Endodermal cell (in vitro differentiated cells): ENCODE measurements at regions not wholly inside any gene's neighbourhood (a gene's known extent, or its start where the extent isn't known, plus 50 kb on each side); places are given as distances from the start of the nearest gene placed in this dataset.

Source experiments
- DNase-seq: peaks from one replicate; pipeline ENCODE4 v3.0.0-alpha.2; 2017
- H3K27ac ChIP-seq: 2 replicates; pipeline ENCODE4 v1.5.1; 2013; ENCODE audit warnings: mild to moderate bottlenecking, low read depth, low read length, moderate library complexity
- H3K27me3 ChIP-seq: 2 replicates; pipeline ENCODE4 v1.6.1; 2013; ENCODE audit warnings: mild to moderate bottlenecking, low read length, moderate library complexity; ENCODE audit not compliant: insufficient read depth, control insufficient read depth, poor library complexity, severe bottlenecking
- H3K36me3 ChIP-seq: 2 replicates; pipeline ENCODE4 v1.7.0; 2013; ENCODE audit warnings: mild to moderate bottlenecking, low read length, moderate library complexity; ENCODE audit not compliant: control insufficient read depth, insufficient read depth
- H3K4me1 ChIP-seq: one replicate; pipeline ENCODE4 v1.7.0; 2013; ENCODE audit warnings: low read length; ENCODE audit not compliant: control insufficient read depth, insufficient read depth
- H3K4me3 ChIP-seq: 2 replicates; pipeline ENCODE4 v1.5.1; 2013; ENCODE audit warnings: mild to moderate bottlenecking, low read length, moderate library complexity
- H3K9ac ChIP-seq: 2 replicates; pipeline ENCODE4 v1.6.1; 2013; ENCODE audit warnings: mild to moderate bottlenecking, low read length, moderate library complexity; ENCODE audit not compliant: poor library complexity, severe bottlenecking; ENCODE audit errors: extremely low read depth
- H3K9me3 ChIP-seq: 2 replicates; pipeline ENCODE4 v1.6.1; 2013; ENCODE audit warnings: mild to moderate bottlenecking, low read length, moderate library complexity; ENCODE audit not compliant: control insufficient read depth
- H3K27ac Mint-ChIP-seq: 2 replicates; pipeline ENCODE4 v1.8.0; 2020; ENCODE audit warnings: mixed read lengths
- H3K27me3 Mint-ChIP-seq: 2 replicates; pipeline ENCODE4 v1.8.0; 2021; ENCODE audit warnings: mild to moderate bottlenecking, mixed read lengths; ENCODE audit not compliant: insufficient read depth
- H3K36me3 Mint-ChIP-seq: 2 replicates; pipeline ENCODE4 v1.8.0; 2020; ENCODE audit warnings: low read depth, mixed read lengths
- H3K4me1 Mint-ChIP-seq: 2 replicates; pipeline ENCODE4 v1.8.0; 2020; ENCODE audit warnings: mixed read lengths
- H3K4me3 Mint-ChIP-seq: 2 replicates; pipeline ENCODE4 v1.8.0; 2020; ENCODE audit warnings: mild to moderate bottlenecking, moderate library complexity, mixed read lengths
- H3K9me3 Mint-ChIP-seq: 2 replicates; pipeline ENCODE4 v1.8.0; 2020; ENCODE audit warnings: mild to moderate bottlenecking, mixed read lengths
- WGBS, 2 experiments: methylation state at CpG; one replicate each; pipeline versions ENCODE4 v1.1.5 to v1.1.7; 2013; ENCODE audit warnings: missing lambda C conversion rate in 2 of 2, mixed read lengths in 1 of 2; ENCODE audit not compliant: insufficient coverage in 1 of 2, insufficient read length in 1 of 2; 5-methylcytosine and 5-hydroxymethylcytosine counted together
- TF ChIP-seq, protein P1 (sequence below): fragments of 200-600 bp; sonication (generic); conservative IDR thresholded peaks from 2 replicates; pipeline ENCODE4 v1.5.0; 2021; ENCODE audit warnings: antibody characterized with exemption, mild to moderate bottlenecking

DNA sequence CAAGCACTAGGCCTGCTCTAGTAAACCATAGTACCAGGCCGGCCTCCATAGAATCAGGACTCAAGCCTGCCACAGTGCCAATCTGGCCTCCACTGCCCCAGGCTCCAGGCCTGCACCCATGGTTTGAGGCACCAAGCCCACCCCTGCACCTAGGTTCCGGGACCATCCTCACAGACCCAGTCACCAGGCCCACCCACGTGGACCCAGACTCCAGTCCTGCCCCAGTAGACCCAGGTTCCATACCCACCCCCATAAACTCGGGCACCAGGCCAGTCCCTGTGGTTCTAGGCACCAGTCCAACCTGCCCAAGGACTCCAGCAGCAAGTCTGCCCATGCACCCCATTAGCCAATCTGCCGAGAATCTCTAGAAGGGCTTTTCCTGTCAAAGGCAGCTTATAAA is 501.8 kb upstream of the TMPO start:
- Mint-ChIP-seq H3K4me3 (no peak overlapping the region), H3K4me1 (peaks cover 8% of the 10 kb centered on the region), H3K9me3 (no peaks in the 10 kb centered on the region), H3K27me3 (no peaks in the 10 kb centered on the region), H3K36me3 (no peaks in the 10 kb centered on the region), H3K27ac (no peak overlapping the region)
- H3K9me3 ChIP-seq = no peaks in the 10 kb centered on the region
- H3K36me3 ChIP-seq = no peaks in the 10 kb centered on the region
- WGBS, 2 experiments = 96 to 100% methylated on average over 2 to 5 of the region's 5 CpGs
- H3K4me1 ChIP-seq = no peaks in the 10 kb centered on the region
- H3K9ac ChIP-seq = no peak overlapping the region
- H3K4me3 ChIP-seq = no peak overlapping the region
- no peak for DNase-seq
- H3K27me3 ChIP-seq = no peaks in the 10 kb centered on the region
- TF ChIP-seq, protein P1, sequence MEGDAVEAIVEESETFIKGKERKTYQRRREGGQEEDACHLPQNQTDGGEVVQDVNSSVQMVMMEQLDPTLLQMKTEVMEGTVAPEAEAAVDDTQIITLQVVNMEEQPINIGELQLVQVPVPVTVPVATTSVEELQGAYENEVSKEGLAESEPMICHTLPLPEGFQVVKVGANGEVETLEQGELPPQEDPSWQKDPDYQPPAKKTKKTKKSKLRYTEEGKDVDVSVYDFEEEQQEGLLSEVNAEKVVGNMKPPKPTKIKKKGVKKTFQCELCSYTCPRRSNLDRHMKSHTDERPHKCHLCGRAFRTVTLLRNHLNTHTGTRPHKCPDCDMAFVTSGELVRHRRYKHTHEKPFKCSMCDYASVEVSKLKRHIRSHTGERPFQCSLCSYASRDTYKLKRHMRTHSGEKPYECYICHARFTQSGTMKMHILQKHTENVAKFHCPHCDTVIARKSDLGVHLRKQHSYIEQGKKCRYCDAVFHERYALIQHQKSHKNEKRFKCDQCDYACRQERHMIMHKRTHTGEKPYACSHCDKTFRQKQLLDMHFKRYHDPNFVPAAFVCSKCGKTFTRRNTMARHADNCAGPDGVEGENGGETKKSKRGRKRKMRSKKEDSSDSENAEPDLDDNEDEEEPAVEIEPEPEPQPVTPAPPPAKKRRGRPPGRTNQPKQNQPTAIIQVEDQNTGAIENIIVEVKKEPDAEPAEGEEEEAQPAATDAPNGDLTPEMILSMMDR = no peak
- H3K27ac ChIP-seq = no peak overlapping the region

DNA sequence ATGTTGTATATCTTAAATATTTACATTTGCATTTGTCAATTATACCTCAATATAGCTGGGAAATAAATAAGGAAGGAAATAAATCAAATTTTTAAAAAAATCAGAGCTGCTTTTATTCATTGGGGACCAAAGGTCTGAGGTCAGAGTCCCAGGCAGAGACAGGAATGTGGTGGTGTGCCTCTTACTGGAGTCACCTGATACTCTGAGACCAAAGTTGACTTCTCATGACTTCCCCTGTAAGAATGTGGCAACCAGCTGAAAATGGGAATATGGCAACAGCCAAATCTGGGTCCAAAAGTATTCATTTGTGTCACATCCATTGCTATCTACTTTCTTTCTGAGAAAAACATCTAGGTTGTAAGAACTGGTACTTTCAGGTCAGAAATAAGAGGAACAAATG is 496.6 kb upstream of the TMPO start:
- no peak overlapping the region for H3K4me3 Mint-ChIP-seq

DNA sequence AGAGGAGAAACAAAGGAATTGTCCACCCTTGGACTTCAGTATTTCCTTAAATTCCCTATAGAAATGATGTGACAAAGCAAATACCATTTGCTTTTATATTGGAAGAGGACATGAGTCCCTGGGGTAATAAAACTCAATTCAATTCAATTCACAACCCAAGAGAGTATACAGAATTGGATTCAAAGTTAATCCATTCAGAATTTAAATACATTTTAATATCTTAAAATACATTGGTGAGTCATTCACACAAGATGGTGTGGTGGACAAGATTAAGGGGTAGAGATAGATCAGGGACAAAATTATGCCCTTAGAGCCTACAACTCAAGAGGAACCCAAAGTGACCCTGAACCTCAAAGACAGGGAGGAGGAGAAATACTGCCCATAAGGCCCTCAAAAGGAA is 495.0 kb upstream of the TMPO start:
- Mint-ChIP-seq H3K9me3 (no peaks in the 10 kb centered on the region), H3K27ac (no peak overlapping the region), H3K4me3 (no peak overlapping the region), H3K4me1 (no peaks in the 10 kb centered on the region), H3K27me3 (no peaks in the 10 kb centered on the region), H3K36me3 (no peaks in the 10 kb centered on the region)
- no peak overlapping the region for H3K9ac ChIP-seq
- no peaks in the 10 kb centered on the region for H3K9me3 ChIP-seq
- H3K27ac ChIP-seq = no peak overlapping the region
- TF ChIP-seq, protein P1 = no peak
- no peaks in the 10 kb centered on the region for H3K36me3 ChIP-seq
- no peaks in the 10 kb centered on the region for H3K27me3 ChIP-seq
- no peak overlapping the region for H3K4me3 ChIP-seq
- no peaks in the 10 kb centered on the region for H3K4me1 ChIP-seq
- no peak for DNase-seq

More for the DNA sequence above, 496.6 kb upstream of the TMPO start:
- Histone ChIP-seq H3K9ac (no peak overlapping the region), H3K4me3 (no peak overlapping the region), H3K4me1 (no peaks in the 10 kb centered on the region), H3K27me3 (no peaks in the 10 kb centered on the region), H3K27ac (no peak overlapping the region), H3K9me3 (no peaks in the 10 kb centered on the region), H3K36me3 (no peaks in the 10 kb centered on the region)
- no peak overlapping the region for H3K27ac Mint-ChIP-seq
- no peaks in the 10 kb centered on the region for H3K36me3 Mint-ChIP-seq
- no peak for DNase-seq
- TF ChIP-seq, protein P1 = no peak
- H3K9me3 Mint-ChIP-seq = no peaks in the 10 kb centered on the region
- no peaks in the 10 kb centered on the region for H3K27me3 Mint-ChIP-seq
- peaks cover 5% of the 10 kb centered on the region for H3K4me1 Mint-ChIP-seq
